SH-SY5Y (cell line): ENCODE measurements at regions not wholly inside any gene's neighbourhood (a gene's known extent, or its start where the extent isn't known, plus 50 kb on each side); places are given as distances from the start of the nearest gene placed in this dataset.

Experiments used
- GATA2 ChIP-seq: IDR thresholded peaks from 2 replicates; pipeline ENCODE4 v1.6.1; 2011; ENCODE audit warnings: mild to moderate bottlenecking, low read depth, low read length
- GATA3 ChIP-seq: IDR thresholded peaks from 2 replicates; pipeline ENCODE4 v1.6.1; 2011; ENCODE audit warnings: low read depth, mild to moderate bottlenecking, low read length, moderate library complexity

- no peak for TF ChIP-seq GATA2
- TF ChIP-seq GATA3: no peak
These were observed 311.1 kb downstream of the VPS13C start for GRCh38 chr15:61749169-61749568.
